Peyer's patch (tissue), 4 donors: ENCODE measurements at regions not wholly inside any gene's neighbourhood (a gene's known extent, or its start where the extent isn't known, plus 50 kb on each side); places are given as distances from the start of the nearest gene placed in this dataset.

Experiments
- CTCF ChIP-seq, 6 experiments: fragments of 450-650 bp in 4 of 6; fragments of 200-600 bp in 2 of 6; sonication (generic) in 1 of 6; IDR thresholded peaks; one replicate each; pipeline ENCODE4 v1.5.1; 2017 to 2019; ENCODE audit warnings: antibody characterized with exemption in 6 of 6, mild to moderate bottlenecking in 3 of 6, moderate library complexity in 1 of 6
- POLR2A ChIP-seq, 2 donors: fragments of 450-650 bp; IDR thresholded peaks; one replicate each; pipeline ENCODE4 v1.5.1; 2017; ENCODE audit warnings: antibody characterized with exemption in 2 of 2, mild to moderate bottlenecking in 2 of 2, moderate library complexity in 2 of 2

- TF ChIP-seq CTCF (IDR thresholded peaks at IDR 0.05) = no peak
- TF ChIP-seq POLR2A (IDR thresholded peaks at IDR 0.05) = no peak
Observed at GRCh38 chr5:23606927-23607326, 99.5 kb downstream of the PRDM9 start.
